ELR (cell line): ENCODE measurements at regions not wholly inside any gene's neighbourhood (a gene's known extent, or its start where the extent isn't known, plus 50 kb on each side); places are given as distances from the start of the nearest gene placed in this dataset.

Source experiments
- DNase-seq: peaks from one replicate; pipeline ENCODE4 v3.0.0-alpha.2; 2015; ENCODE audit warnings: low read depth

DNA sequence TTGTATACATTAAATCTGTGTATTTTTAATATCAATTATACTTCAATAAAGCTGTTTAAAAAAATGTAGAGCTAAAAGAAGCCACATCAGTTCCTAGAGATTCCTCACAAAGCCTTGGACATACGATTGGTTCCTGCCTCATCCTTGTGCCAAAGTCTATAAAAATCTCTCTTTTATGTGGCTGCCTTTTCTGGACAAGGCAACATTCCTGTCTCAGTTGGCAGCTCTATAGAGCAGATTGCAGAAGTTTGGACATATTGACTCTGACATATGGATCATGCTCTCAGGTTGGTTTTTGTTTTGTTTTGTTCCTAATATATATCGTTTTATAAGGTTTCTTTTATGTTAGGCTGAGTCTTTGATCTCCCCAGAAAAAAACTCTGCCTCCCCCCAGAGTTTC is 148.9 kb downstream of the MAFB start:
- no peak for DNase-seq

DNA sequence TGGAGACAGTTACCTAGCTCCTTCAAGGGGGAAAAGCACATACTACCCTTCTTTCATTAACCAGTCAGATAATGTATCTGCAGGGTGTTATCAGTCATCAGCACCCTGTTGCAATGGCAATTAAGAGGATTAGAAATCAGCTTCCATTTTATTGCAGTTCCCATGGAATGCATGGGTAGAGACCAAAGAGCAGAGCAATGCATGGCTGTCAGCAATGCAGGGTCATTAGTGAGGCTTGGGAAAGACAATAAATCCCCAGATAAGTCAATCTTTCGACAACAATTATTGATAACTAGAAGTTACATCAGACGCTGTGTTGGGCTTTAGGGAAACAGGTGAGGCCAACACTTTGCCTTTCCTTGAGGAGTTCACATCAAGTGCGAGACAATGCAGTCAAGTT is 150.9 kb downstream of the MAFB start:
- DNase-seq: no peak

DNA sequence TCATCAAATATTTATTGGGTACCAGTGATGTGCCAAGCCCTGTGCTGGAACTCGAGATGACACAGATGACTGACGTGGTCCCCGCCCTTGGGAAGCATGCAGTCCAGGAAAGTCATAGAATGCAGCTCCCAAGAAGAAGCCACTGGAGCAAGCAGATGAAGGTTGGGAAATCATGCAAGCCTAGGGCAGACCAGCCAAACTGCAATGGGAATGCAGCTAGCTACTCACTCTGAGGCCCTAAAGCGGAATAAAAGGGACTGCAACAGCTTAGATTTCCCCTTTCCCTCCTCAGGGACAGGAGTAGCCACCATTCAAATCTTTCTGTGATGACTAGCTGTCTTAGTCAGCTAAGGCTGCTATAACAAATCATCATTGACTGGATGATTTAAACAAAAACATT is 152.2 kb downstream of the MAFB start:
- peak; percentile 20 for DNase-seq

DNA sequence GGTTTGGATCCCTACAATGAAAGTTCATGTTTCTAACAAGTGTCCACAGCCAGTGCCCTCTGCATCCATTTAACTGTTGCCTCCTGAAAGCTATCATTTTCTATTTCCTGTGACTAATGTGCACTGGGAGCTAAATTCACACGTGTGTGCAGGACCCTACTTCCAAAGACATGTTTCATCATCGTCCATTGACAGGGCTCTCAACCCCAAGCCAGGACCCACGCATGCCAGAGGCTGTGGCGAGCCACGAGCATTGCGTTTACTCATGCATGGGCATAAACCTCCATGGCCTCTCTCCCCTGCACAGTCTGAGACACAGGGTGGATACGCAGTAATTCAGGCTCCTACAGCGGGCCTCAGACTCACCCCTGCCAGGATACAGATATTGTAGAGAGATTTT is 153.2 kb downstream of the MAFB start:
- peak; percentile 19 for DNase-seq

DNA sequence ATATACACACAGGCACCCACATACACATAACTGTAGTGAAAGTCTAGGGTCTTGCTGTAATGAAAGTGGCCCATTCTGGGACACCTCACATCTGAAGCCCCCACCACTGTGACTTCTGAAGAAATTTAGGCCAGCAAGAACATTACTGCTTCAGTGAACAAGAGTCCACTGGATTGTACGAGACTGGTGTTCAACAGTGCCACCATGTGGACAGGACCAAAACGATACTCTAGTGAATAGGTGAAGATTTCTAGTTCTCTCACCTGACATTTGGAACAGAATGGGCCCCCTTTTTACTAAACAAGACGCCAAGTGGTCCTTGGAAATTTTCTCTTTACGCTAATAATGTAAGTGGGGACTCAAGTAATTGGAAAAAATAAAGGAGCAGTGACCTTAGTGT is 156.9 kb downstream of the MAFB start:
- DNase-seq: peak; percentile 52

DNA sequence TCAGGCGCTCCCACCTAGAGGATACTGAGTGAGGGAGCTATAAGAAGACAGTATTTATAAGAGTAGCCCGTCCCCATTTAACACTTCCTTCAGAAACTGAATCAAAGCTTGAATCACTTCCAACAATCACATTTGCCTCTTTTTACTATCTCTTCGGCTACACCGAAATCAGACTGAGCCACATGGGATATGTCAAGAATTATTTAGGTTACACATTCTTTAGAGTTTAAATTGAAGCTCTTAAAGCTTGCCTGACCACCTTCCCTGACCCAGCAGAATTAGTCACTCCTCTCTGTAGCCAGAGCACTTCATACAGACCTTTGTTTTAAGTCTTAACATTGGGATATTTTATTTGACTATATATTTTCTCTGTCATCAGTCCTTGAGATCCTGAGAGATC is 163.7 kb downstream of the MAFB start:
- peak; percentile 21 for DNase-seq

DNA sequence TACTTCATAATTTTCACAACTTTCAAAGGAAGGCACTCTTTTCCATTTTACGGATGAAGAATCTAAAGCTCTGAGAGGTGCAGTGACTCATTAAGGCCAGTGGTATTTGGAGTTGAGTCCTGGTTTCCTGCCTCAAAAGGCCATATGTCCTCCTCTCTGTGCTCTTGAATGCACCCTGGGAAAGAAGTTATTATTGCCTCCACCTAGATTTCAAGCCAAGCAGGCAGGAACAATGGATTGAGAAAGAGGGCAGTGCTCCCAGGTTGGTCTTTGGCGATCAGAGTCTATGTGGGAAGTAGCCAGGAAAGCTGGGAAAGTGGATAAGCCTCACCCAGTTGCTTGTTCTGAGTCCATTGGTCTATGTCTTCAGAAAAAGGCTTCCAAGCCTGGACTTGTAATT is 165.0 kb downstream of the MAFB start:
- no peak for DNase-seq

DNA sequence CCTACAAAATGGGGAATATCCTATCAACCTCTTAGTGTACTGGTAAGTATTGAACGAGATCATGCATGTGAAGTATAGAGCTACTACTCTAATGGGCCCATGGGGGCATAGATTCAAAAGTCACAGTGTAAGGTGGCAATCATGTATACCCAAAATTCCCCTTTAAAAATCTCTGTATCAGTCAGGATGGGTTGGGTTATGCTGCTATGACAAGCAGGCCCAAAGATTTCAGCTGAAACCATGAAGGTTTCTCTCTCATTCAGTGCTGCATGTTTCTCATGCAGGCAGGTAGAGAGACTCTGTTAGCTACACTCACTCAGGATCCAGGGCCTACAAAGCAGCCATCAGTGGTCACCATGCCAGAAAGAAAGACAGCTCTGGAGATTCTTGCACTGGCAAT is 166.6 kb downstream of the MAFB start:
- DNase-seq: no peak

DNA sequence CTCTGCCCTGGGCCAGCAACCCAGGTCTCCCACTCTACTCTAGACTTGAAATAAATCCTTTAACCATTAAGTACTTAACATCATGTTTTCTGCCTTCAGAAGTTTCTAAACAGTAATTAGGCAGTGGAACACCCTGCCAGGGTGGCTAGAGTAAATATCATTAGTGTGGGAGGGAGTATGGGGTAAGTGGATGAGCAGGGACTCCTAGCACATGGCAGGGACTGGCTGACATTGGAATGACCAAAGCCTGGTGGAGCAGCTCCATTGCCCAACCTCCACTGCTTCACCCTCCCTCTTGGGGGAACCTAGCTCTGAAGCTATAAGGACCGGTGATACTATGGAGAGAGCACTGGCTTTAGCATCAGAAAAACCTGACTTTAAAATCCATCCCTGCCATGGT is 167.1 kb downstream of the MAFB start:
- DNase-seq: no peak

DNA sequence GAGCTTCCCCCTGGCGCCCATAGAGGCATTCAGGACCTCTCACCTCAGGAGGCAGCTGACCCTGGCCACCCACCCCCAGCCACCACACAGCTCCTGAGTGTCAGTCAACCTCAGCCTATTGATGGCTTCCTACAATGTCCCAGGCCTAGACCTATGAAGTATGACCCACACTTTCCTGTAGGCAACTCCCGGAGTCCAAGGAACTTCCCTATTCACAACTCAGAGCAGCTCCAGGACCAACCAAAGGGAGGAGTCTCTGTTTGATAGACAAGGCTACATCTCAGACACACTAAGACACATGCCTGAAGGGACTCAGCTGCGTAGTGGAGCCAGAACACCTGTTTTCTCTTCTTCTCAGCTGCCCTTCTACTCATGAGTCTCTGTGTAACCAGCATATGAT is 169.1 kb downstream of the MAFB start:
- no peak for DNase-seq

DNA sequence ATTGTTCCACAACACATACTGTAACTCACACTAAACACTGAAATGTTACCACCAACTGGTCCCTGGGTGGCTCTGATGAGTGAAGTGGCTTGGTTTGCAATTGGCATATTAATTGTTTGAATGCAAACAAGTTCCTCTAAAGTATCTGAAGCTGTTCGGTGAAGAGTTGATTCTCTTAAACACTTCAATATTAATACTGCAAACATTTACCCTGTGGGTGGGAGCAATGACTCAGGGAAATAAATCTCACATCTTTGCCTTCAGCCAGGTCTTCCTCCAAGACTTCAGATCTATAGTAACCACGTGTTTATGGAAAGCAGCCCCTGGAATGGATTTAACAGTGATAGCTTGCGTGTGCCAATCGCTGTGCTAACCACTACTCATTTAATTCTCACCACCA is 176.0 kb downstream of the MAFB start:
- DNase-seq: peak; percentile 33

DNA sequence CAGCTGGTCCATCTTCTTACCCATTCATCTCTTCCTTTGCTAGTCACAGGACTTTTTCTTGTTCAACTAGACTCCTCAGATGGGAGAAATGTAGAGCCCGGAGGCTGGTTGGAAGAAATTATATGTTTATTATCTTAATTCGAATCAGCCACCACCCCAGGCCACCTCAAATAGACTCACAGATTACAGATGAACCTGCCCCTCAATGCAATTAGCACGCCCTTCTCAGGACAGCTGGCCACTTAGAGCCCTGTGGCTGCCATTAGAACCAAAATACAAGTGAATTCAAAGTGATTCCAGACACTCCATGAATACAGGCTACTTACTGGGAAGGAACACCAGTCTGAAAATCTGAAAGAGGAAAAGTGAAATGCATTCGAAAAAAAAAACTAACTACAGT is 176.4 kb downstream of the MAFB start:
- DNase-seq: no peak

DNA sequence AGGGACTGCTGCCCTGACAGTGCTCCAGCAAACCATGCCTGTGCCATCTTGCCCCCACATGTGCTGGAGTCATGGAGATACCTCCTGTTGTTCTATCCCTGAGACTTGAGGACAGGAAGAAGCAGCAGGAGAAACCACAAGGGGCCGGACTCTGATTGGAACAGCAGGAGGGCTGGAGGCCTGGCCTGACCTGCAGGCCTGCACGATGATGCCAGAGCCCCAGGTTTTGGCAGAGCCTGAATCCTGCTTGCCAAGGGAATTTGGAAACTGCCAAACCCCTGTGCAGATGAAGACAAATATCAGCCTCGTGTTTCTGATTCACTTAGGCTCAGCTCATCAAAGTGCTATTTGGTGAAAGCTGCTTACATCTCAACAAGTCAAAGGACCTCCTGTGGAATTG is 177.6 kb downstream of the MAFB start:
- DNase-seq: no peak

DNA sequence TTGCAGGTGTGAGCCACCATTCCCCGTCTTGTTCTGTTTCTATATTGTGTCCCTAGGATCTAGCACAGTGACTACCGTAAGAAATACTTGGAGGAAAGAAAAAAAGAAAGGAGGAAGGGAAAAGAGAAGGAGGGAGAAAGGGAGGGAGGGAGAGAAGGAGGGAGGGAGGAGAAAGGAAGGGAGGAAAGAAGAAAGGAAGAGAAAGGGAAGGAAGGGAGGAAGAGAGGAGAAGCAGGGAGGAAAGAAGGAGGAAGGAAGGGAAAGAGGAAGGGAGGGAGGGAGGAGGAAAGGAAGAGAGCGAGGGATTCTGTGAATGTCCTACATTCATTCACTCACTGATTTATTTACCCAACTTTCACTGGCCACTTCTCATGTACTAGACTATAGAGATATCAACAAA is 178.4 kb downstream of the MAFB start:
- DNase-seq: no peak

DNA sequence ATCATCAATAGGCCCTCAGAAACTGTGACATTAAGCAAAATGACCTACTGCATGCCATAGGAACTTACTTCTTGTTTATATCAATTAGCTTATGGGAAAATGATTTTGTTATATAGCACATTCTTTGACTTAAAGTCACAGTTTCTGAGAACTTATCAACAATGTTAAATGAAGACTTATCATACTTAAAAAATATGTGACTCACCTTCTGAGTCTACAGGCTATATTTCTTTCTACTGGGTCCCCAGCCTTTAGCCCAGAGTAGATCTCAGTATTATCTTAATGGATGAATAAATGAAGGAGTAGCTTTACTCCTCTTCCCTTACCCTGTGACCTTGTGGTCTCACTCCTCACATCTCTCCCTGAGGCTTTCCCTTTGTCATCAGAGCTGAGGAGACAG is 180.2 kb downstream of the MAFB start:
- DNase-seq: peak; percentile 33

DNA sequence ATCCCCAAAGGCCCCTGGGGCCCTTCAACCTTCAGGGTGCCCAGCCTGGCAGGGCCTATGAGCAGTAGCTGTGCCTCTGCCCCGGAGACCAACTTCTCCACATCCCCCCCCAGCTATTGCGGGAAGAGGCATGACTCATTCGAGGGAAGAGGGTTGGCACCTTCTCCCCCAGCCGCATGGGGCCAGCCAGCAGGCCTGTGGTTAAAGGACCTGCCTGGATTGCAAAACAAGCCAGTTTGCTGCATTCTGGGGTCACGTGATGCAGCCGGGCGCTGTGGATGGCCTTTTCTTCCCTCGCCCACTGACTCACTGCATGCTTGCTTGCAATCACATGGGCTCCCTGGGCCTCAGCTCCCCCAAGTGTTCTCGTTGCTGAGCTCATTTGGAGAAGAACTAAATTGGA is 182.5 kb downstream of the MAFB start:
- peak; percentile 94 for DNase-seq

DNA sequence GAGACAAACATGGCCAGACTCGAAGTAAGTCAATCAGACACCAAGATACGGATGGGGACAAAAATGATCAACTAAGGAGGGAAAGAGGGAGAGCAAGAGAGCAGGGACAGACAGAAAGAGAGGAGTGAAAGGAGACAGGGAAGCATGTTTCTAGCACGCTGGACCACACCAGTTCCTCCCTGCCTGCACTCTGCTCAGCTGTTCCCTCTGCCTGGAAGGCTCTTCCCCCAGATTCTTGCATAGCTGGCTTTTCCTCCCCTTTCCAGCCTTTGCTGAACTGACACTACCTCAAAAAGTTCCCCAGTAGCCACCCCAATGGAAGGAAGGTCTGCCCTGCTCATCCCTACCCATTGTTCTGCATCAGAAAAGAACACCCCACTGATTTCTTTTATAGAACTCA is 185.9 kb downstream of the MAFB start:
- DNase-seq: no peak

DNA sequence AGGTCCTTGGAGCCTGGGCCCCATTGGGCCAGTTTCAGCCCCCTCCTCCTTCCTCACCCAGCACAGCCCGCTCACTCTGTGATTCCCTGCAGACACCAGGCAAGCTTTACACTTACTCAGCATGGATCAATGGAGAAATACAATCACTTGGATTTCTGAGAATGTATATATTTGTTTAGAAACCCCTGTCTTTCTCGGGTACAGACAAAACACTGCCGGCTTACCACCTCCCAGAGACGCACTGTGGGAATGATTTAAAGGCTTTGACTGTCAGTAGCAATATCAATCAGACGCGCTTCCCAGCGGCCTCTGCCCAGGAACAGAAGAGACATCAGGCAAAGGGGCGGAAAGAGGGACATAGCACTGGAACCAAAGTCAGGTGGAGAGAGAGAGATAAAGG is 186.5 kb downstream of the MAFB start:
- DNase-seq: no peak

DNA sequence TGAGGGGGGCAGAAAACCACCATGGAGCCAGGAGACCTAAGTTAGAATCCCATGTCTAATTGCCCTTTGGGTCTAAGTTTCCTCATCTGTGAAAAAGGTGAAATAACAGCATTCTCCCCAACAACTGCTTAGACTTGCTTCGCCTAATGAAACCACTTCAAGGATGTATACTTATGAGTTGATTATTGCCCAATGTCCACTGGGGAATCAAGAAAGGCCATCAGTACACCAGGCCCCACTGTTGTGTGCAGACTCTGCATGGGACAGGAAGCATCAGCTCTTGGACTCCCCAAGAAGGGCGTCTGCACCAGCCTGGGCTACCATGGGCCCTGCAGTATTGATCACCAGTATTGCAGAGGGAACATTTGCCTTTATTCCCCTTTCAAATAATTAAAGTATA is 189.6 kb downstream of the MAFB start:
- no peak for DNase-seq

DNA sequence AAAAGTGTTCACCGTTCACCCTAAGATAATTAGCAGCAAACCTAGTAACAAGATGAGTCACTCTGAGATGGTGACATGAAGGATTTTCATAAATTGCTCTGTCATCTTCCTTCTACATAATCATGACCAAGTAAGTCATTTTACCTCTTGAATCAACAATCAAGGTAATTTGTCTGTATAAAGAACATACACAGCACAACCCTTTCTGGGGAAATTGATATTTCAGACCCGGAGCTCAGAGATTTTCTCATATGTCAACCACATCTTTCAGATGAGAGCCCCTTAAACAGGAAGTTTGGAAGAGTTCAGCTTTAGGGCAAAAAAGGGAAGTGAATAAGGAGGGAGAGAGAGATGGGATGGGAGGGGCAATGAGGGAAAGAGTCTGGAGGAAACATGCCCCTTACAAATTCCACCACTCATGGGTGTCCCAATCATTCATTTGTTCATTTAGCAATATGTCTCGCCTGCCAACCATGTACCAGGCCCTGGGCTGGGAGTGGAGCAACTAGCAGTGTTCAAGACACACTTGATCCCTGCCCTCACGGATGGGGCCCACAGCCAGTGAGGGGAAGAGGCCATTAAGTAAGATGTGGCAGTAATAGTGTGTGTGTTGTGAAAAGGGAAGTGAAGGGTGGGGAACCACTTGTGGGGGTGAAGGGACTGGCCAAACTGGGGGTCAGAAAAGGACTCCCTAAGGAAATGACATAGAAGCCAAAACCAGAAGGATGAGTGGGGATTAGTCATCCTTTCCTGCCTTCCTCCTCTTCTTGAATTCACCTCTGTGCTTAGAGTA is 190.9 kb downstream of the MAFB start:
- DNase-seq: peak; percentile 75

DNA sequence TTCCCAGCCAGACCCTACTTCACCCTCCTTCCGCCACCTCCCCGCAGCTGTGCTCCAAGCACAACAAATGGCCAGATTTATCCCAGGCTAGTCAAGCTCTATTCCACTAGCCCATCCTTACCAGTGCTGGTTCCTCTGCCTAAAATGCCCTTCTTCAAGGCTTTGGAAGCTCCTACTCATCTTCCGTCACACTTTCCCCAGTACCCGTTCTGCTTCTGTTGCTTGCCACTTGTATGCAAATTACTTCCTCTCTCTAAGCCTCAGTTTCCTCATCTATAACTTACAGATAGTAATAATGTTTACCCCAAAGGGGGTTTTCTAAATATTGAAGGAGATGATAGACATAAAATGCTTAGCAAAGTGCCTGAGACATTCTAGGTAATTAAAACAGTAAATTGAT is 193.1 kb downstream of the MAFB start:
- no peak for DNase-seq

DNA sequence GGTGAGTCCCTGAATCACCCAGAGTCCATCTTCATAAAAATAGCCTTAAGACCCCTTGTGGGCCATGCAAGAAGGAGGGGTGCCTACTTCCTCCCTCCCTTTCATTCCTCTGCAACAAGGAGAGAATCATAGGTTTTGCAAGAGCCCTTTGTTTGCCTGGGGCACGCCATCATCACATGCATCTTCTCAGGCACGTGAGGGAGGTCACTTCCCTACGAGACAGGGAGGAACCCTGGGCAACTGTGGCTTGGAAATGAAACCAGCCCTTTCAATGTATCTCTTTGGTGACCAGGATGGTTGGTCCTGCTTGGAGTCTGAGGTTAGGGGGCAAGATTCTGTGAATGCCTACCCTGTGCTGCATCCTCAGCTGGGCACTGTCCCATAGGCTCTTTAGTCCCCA is 194.8 kb downstream of the MAFB start:
- peak; percentile 25 for DNase-seq

DNA sequence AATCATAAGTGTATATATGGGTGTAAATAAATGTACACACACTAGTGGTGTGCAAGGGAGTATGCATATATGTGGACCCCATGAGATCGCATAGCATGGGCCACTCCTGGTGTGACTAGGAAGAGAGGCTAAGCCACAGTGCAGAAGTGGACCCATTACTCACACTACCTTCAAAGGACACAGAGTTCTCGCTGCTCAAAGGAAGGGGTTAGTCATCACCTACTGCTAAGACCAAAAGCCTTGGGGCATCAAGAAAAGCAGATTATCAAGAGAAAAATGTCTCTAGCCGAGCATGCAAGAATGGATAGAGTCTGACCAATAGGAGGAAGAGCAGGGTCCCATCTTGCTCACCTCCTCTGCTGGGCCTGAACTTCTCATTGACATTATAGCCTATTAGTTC is 195.5 kb downstream of the MAFB start:
- peak; percentile 91 for DNase-seq

DNA sequence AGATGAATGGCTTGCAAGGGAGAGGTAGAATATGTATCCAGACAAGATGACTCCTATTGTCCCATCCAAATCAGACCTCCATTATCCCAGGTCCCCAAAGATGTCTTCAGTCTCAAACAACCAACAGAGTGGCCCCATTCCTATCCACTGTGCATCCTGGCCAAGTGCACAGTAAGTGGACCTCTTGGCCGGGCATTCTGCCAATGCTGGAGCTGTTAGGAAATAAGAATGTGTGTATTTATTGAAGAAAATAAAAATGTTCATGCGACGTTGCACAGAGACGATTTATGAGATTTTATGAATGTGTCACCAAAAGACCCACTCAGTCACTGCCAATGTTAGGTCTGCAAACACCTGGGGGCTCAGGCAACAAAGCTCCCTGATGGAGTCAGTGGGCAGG is 196.0 kb downstream of the MAFB start:
- peak; percentile 67 for DNase-seq
